ENCODE measurements at regions not wholly inside any gene's neighbourhood (a gene's known extent, or its start where the extent isn't known, plus 50 kb on each side); places are given as distances from the start of the nearest gene placed in this dataset.

- DNase-seq (ENCODE audit: low spot score), result no peak
- TF ChIP-seq, protein P1, sequence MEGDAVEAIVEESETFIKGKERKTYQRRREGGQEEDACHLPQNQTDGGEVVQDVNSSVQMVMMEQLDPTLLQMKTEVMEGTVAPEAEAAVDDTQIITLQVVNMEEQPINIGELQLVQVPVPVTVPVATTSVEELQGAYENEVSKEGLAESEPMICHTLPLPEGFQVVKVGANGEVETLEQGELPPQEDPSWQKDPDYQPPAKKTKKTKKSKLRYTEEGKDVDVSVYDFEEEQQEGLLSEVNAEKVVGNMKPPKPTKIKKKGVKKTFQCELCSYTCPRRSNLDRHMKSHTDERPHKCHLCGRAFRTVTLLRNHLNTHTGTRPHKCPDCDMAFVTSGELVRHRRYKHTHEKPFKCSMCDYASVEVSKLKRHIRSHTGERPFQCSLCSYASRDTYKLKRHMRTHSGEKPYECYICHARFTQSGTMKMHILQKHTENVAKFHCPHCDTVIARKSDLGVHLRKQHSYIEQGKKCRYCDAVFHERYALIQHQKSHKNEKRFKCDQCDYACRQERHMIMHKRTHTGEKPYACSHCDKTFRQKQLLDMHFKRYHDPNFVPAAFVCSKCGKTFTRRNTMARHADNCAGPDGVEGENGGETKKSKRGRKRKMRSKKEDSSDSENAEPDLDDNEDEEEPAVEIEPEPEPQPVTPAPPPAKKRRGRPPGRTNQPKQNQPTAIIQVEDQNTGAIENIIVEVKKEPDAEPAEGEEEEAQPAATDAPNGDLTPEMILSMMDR (IDR thresholded peaks at IDR 0.05; ENCODE audit: borderline replicate concordance, control extremely low read depth, extremely low read depth, insufficient read depth, missing control alignments), result no peak
- in situ Hi-C loops (cut with MboI; ENCODE audit: low sequenced_read_pairs, unreplicated experiment), result no loop called here
These were observed 180.4 kb downstream of the OR13H1 start for GRCh38 chrX:131724292-131724691.

GRCh38 chrX:131725001-131725654 is 181.3 kb downstream of the OR13H1 start:
- no peak for DNase-seq (ENCODE audit: low spot score)
- TF ChIP-seq, protein P1 (IDR thresholded peaks at IDR 0.05; ENCODE audit: borderline replicate concordance, control extremely low read depth, extremely low read depth, insufficient read depth, missing control alignments), result no peak
- in situ Hi-C loops (cut with MboI; ENCODE audit: low sequenced_read_pairs, unreplicated experiment), result no loop called here

DNA sequence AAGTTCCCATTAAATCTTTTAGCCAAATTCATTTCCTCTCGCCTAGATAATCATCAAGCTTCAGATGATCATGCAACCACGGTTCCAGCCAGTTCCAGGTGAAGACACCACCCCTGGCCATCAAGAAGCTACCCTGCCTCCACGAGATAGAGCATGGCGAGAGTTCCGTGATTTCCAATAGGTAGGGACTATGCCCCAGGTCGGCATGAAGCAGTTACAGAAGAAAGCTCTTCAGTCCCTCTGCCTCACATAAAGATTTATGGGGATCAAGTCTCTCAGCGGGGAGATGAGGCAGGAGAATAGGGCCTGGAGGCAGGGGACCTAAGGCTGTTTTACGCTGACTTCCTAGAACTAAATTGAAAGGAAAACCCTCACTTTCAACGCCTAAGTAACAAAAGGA is 183.9 kb downstream of the OR13H1 start:
- no peak for DNase-seq (ENCODE audit: low spot score)
- TF ChIP-seq, protein P1 (IDR thresholded peaks at IDR 0.05; ENCODE audit: borderline replicate concordance, control extremely low read depth, extremely low read depth, insufficient read depth, missing control alignments), result no peak
- in situ Hi-C loops (cut with MboI; ENCODE audit: low sequenced_read_pairs, unreplicated experiment), result no loop called here

GRCh38 chrX:131728295-131729145 is 184.6 kb downstream of the OR13H1 start:
- peak; percentile 28 for DNase-seq (ENCODE audit: low spot score)
- TF ChIP-seq, protein P1 (IDR thresholded peaks at IDR 0.05; ENCODE audit: borderline replicate concordance, control extremely low read depth, extremely low read depth, insufficient read depth, missing control alignments), result peak; percentile 31
- in situ Hi-C loops (cut with MboI; ENCODE audit: low sequenced_read_pairs, unreplicated experiment), result no loop called here

- TF ChIP-seq, protein P1 (IDR thresholded peaks at IDR 0.05; ENCODE audit: borderline replicate concordance, control extremely low read depth, extremely low read depth, insufficient read depth, missing control alignments), result peak; percentile 39
- in situ Hi-C loops (cut with MboI; ENCODE audit: low sequenced_read_pairs, unreplicated experiment), result no loop called here
- peak; percentile 28 for DNase-seq (ENCODE audit: low spot score)
These were observed 185.4 kb downstream of the OR13H1 start for GRCh38 chrX:131729295-131729694.

DNA sequence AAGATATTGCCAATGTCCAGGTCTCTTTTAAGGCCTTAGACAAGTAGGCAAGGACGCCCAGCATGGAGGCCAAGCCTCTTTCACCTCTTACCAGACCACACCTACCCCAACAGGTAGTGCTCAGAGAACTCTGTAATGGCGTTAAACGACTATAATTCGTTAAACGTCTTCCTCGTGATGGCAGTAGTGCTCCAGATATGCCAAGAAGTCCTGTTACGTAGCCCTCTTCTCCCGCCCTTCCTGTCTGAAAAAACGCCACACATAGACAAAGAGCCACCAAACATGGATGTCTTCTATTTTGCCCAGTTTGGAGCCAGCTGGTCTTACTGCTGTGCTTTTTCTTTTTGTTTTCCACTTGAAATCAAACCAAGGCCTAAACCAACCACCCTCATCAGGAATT is 190.7 kb downstream of the OR13H1 start:
- in situ Hi-C loops (cut with MboI; ENCODE audit: low sequenced_read_pairs, unreplicated experiment), result no loop called here
- TF ChIP-seq, protein P1 (IDR thresholded peaks at IDR 0.05; ENCODE audit: borderline replicate concordance, control extremely low read depth, extremely low read depth, insufficient read depth, missing control alignments), result no peak
- DNase-seq (ENCODE audit: low spot score), result no peak
